ENCODE measurements at regions not wholly inside any gene's neighbourhood (a gene's known extent, or its start where the extent isn't known, plus 50 kb on each side); places are given as distances from the start of the nearest gene placed in this dataset.

DNA sequence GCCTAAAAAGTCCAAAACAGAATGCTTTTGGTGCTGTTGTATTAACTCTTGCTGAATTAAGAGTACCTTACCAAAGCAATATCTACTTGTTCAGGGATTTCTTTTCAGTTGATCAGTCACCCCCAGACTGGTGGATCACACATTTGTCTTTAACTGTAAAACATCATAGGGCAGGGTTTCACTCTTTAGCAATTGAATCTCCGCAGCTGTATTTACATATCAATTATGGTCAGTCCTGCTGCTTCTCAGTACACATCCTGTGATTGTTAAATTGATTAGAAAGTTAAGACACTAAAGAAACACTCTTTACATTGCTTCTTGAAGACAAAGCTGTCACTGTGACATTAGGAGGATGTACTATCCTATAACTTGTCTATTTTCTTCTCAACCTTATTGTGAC lies 277.1 kb upstream of the ADGRL3 start:
- CTCF ChIA-PET: no interaction called here
- TF ChIP-seq, protein P1, sequence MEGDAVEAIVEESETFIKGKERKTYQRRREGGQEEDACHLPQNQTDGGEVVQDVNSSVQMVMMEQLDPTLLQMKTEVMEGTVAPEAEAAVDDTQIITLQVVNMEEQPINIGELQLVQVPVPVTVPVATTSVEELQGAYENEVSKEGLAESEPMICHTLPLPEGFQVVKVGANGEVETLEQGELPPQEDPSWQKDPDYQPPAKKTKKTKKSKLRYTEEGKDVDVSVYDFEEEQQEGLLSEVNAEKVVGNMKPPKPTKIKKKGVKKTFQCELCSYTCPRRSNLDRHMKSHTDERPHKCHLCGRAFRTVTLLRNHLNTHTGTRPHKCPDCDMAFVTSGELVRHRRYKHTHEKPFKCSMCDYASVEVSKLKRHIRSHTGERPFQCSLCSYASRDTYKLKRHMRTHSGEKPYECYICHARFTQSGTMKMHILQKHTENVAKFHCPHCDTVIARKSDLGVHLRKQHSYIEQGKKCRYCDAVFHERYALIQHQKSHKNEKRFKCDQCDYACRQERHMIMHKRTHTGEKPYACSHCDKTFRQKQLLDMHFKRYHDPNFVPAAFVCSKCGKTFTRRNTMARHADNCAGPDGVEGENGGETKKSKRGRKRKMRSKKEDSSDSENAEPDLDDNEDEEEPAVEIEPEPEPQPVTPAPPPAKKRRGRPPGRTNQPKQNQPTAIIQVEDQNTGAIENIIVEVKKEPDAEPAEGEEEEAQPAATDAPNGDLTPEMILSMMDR (conservative IDR thresholded peaks at IDR 0.05; ENCODE audit: low read depth): no peak
- no peak overlapping the region for H3K27ac ChIP-seq
- POLR2A ChIA-PET (ENCODE audit: low non-redundant PET): no interaction called here
- DNase-seq (ENCODE audit: low spot score): no peak

DNA sequence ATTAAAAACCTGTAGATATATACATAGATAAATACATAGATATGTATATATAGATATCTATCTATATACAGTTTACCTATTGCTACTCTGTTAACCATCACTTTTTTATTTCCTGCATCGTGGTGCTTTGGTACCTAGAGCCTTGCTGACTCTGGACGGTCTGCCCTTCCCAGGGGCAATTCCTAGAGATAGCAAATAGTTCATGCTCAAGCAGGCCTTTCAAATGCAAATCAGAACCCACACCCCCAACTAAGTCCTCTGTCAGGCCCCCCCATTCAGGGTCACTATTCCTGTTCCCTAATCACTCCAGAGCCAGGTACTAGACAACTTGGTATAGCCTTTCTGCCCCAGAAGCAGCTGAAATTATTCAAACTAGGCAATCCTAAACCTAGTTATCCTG lies 273.5 kb upstream of the ADGRL3 start:
- TF ChIP-seq, protein P1 (conservative IDR thresholded peaks at IDR 0.05; ENCODE audit: low read depth): no peak
- H3K27ac ChIP-seq: no peak overlapping the region
- POLR2A ChIA-PET (ENCODE audit: low non-redundant PET): no interaction called here
- CTCF ChIA-PET: no interaction called here
- DNase-seq (ENCODE audit: low spot score): no peak

DNA sequence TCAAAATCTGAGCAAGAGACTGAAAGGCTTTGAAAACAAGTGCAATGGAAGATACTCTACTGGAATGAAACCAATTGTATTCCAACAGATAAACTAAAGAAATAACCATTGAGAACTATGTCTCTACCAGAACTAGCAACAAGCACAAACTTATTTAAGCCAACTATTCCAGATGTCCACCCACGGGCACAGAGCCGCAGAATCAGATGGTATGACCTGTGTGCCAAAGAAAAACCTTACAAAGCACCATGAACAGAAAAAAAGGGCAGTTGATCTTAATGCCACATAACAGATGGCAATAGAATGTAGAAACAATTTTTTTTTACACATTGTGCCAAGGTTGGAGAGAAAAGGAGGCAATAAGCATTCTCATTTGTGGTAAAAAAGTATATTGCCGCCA lies 269.3 kb upstream of the ADGRL3 start:
- POLR2A ChIA-PET (ENCODE audit: low non-redundant PET): no interaction called here
- DNase-seq (ENCODE audit: low spot score): no peak
- no peak overlapping the region for H3K27ac ChIP-seq
- CTCF ChIA-PET: interaction anchor here (0.6 kb wide), 1 partner anchor 12 kb away, joined by 3 read pairs; no protein-coding TSS in a partner anchor
- TF ChIP-seq, protein P1 (conservative IDR thresholded peaks at IDR 0.05; ENCODE audit: low read depth): no peak

DNA sequence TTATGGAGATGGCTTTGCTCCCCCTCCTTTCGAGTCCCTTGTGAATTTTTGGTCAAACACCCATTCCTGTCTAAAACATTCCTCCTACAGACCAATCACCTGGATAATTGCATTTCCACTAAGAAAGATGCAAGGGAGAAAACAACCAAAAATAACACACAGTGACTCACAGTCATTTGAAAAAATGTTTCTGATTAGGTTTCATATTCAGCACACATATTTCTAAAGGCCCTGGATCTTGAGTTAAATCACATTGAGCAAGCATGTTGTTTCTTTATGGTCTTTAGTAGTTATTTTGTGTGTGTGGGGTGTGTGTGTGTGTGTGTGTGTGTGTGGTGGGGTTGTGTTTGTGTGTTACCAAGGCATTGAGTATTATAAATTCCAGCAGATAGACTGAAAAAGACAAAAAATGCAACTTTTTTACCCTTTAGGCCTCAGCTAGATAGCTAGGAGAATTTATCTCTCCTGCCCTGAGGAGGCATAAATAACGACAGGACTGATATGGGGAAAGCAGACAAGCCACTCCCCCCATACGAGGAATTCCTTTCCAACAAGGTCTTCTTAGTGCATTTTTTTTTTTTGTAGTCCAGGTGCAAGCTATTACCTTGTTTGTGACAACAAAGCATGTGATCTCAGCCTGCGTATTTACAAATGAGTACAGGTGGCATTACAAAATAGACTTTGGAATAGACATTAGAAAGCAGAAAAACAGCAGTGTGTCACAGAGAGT lies 265.4 kb upstream of the ADGRL3 start:
- DNase-seq (ENCODE audit: low spot score): no peak
- POLR2A ChIA-PET (ENCODE audit: low non-redundant PET): no interaction called here
- CTCF ChIA-PET: no interaction called here
- no peak overlapping the region for H3K27ac ChIP-seq
- TF ChIP-seq, protein P1 (conservative IDR thresholded peaks at IDR 0.05; ENCODE audit: low read depth): no peak

DNA sequence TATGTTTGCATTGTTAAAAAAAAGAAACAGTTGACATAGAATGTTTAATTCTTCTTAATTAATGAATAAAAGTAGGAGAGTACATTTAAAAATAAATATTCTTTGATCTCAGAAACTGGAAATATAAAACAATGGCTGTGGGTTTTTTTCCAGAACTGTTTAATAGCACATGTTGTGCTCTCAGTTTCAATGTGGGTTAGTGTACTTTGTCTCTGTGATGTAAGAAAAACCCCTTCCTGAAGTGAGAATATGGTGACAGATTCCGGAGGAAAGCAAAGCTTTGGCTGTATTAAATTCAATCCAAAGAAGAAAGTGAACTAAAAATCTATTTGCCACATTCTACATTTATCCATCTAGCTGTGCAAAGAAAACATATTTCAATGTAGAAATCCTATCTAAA lies 261.9 kb upstream of the ADGRL3 start:
- DNase-seq (ENCODE audit: low spot score): no peak
- TF ChIP-seq, protein P1 (conservative IDR thresholded peaks at IDR 0.05; ENCODE audit: low read depth): no peak
- CTCF ChIA-PET: no interaction called here
- no peak overlapping the region for H3K27ac ChIP-seq
- POLR2A ChIA-PET (ENCODE audit: low non-redundant PET): no interaction called here

DNA sequence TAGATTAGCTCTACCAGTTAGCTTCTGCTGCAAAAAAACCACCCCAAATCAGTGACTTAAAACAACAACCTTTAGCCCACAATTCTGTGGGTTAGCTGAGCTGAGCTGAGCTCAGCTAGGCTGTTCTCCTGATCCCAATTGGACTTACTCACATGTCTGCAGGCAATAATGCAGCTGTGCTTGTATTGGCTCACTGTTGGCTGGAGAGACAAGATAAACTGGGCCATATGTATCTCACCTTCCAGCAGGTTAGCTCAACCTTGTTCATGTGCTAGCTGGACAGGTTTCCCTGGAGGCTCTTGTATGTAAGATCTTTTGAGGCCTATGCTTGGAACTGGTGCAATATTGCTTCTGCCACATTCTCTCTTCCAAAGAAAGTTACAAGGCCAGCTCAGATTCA lies 261.5 kb upstream of the ADGRL3 start:
- TF ChIP-seq, protein P1 (conservative IDR thresholded peaks at IDR 0.05; ENCODE audit: low read depth): no peak
- ChIA-PET CTCF (no interaction called here), POLR2A (ENCODE audit: low non-redundant PET) (no interaction called here)
- H3K27ac ChIP-seq: no peak overlapping the region
- no peak for DNase-seq (ENCODE audit: low spot score)

Data from RWPE1 (cell line).